ENCODE measurements at regions not wholly inside any gene's neighbourhood (a gene's known extent, or its start where the extent isn't known, plus 50 kb on each side); places are given as distances from the start of the nearest gene placed in this dataset.
"Not testable (repeated sequence)": the region's sequence is repeated elsewhere in the genome, so short reads cannot be mapped to it uniquely, and the experiment has no call there.

DNA sequence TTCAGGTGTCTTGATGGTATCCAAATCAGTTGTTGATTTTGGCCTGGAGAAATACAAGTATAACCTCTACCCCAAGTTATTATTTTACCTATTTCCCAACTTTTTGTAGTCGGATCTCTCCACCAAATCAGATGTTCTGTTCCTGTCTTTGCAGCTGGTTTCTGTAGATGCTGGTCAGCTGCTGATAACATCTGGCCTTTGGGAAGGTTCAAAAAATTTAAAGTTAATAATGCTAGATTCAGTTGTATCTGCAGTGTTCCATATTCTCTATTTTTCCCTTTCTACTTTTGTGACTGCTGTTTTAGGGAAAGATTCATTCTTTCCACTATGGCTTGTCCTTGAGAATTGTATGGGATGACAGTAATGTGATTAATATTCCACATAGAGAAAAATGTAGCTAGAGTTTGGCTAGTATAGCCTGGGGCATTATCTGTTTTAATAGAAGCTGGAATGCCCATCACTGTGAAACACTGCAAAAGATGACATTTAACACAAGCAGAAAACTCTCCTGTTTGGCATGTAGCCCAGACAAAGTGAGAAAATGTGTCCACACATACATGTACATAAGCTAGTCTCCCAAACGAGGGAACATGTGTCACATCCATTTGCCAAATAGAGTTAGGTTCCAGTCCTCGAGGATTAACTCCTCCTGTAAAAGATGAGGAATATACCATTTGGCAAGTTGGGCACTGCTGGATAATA is 99.2 kb downstream of the ZNF100 start:
- H3K36me3 ChIP-seq (ENCODE audit: control insufficient read depth, insufficient read depth, low read length); H3K4me3 ChIP-seq (ENCODE audit: low read depth, low read length); H3K27me3 ChIP-seq (ENCODE audit: control insufficient read depth, insufficient read depth, low read length); DNase-seq (ENCODE audit: low read depth); CTCF ChIA-PET; POLR2A ChIA-PET: not testable (repeated sequence)

DNA sequence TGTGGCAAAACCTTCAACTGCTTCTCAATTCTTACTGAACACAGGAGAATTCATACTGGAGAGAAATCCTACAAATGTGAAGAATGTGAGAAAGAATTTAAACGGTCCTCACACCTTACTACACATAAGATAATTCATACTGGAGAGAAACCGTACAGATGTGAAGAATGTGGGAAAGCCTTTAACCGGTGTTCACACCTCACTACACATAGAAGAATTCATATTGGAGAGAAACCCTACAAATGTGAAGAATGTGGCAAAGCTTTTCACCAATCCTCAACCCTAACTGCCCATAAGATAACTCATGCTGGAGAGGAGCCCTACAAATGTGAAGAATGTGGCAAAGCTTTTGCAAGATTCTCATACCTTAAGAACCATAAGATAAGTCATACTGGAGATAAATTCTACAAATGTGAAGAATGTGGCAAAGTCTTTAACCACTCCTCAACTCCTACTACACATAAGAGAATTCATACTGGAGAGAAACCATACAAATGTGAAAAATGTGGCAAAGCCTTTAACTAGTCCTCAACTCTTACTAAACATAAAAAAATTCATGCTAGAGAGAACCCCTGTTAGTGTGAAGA is 111.7 kb downstream of the ZNF100 start:
- no peak for DNase-seq (ENCODE audit: low read depth)
- Histone ChIP-seq H3K4me3 (ENCODE audit: low read depth, low read length) (no peak overlapping the region), H3K36me3 (ENCODE audit: control insufficient read depth, insufficient read depth, low read length) (no peaks in the 10 kb centered on the region), H3K27me3 (ENCODE audit: control insufficient read depth, insufficient read depth, low read length) (no peaks in the 10 kb centered on the region)
- TF ChIP-seq, protein P1, sequence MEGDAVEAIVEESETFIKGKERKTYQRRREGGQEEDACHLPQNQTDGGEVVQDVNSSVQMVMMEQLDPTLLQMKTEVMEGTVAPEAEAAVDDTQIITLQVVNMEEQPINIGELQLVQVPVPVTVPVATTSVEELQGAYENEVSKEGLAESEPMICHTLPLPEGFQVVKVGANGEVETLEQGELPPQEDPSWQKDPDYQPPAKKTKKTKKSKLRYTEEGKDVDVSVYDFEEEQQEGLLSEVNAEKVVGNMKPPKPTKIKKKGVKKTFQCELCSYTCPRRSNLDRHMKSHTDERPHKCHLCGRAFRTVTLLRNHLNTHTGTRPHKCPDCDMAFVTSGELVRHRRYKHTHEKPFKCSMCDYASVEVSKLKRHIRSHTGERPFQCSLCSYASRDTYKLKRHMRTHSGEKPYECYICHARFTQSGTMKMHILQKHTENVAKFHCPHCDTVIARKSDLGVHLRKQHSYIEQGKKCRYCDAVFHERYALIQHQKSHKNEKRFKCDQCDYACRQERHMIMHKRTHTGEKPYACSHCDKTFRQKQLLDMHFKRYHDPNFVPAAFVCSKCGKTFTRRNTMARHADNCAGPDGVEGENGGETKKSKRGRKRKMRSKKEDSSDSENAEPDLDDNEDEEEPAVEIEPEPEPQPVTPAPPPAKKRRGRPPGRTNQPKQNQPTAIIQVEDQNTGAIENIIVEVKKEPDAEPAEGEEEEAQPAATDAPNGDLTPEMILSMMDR (IDR thresholded peaks at IDR 0.05; ENCODE audit: insufficient read depth, low read depth, low read length) = no peak
- CTCF ChIA-PET = no interaction called here
- POLR2A ChIA-PET = no interaction called here

DNA sequence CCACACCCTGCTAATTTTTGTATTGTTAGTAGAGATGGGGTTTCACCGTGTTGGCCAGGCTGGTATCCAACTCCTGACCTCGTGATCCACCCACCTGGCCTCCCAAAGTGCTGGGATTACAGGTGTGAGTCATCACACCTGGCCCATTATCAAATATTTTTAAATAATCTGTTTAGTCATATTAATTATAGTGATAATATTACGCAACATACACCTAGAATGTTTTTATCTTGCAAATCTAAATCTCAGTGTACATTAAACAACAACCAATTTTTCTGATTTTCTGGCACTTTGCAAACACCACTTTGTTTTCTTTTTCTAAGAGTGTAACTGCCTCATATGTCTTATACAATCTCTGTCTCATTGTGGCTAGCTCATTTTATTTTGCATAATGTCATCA is 115.9 kb downstream of the ZNF100 start:
- H3K27me3 ChIP-seq (ENCODE audit: control insufficient read depth, insufficient read depth, low read length); POLR2A ChIA-PET; H3K36me3 ChIP-seq (ENCODE audit: control insufficient read depth, insufficient read depth, low read length); CTCF ChIA-PET; H3K4me3 ChIP-seq (ENCODE audit: low read depth, low read length); DNase-seq (ENCODE audit: low read depth): not testable (repeated sequence)

DNA sequence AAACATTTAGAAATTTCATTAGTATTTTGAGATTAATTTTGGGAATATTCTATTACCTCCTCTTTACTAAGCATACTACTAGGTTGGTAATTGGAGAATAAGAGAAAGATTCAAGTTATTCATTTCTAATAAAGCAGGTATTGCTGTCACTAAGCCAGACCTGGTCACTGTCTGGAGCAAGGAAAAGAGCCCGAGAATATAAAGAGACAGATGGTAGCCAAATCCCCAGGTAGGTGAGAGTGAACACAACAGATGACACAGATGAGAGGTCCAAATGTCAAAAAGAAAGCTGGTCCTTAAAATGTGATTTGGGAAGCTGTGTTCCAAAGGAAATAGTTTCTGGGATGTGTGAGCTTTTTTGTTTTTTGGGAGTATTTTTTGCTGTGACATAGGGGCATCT is 128.6 kb downstream of the ZNF100 start:
- CTCF ChIA-PET = no interaction called here
- H3K27me3 ChIP-seq (ENCODE audit: control insufficient read depth, insufficient read depth, low read length) = no peaks in the 10 kb centered on the region
- TF ChIP-seq, protein P1 (IDR thresholded peaks at IDR 0.05; ENCODE audit: insufficient read depth, low read depth, low read length) = no peak
- DNase-seq (ENCODE audit: low read depth) = no peak
- no peak overlapping the region for H3K4me3 ChIP-seq (ENCODE audit: low read depth, low read length)
- H3K36me3 ChIP-seq (ENCODE audit: control insufficient read depth, insufficient read depth, low read length) = no peaks in the 10 kb centered on the region
- POLR2A ChIA-PET = no interaction called here

DNA sequence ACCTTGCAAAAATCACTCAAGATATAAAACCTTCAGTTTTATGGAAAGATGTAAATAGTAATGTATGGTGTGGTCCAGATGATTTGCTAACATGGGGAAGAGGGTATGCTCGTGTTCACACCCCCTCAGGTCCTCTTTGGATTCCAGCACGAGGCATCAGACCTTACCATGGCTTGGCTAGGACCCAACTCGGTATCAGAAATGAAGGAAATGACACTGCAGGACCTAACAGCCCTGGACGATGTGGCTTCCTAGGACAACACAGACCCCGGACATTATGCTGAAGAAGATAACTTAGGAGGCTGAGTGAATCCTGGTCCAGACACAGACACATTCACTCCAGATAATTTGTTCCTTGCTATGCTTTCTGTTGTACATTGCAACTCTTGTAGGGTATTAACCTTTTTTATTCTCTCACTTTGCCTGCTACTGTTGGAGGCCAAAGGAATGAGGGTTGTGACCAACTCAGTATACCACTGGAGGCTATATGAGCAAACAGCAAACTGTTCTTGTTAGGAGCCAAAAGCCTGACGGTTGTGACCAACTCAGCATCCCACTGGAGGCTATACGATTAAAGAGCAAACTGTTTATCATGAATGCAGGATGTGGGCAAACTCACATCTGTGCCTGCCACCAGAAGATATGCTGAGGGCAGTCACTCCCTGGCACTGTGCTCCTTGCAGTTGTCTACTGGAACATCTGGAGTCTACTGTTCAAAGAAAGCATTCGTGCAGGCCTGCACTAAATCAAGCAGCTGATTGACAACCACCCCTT is 121.7 kb downstream of the ZNF429 start:
- POLR2A ChIA-PET = no interaction called here
- CTCF ChIA-PET = no interaction called here
- TF ChIP-seq, protein P1 (IDR thresholded peaks at IDR 0.05; ENCODE audit: insufficient read depth, low read depth, low read length) = no peak
- DNase-seq (ENCODE audit: low read depth) = no peak
- Histone ChIP-seq H3K27me3 (ENCODE audit: control insufficient read depth, insufficient read depth, low read length) (no peaks in the 10 kb centered on the region), H3K36me3 (ENCODE audit: control insufficient read depth, insufficient read depth, low read length) (no peaks in the 10 kb centered on the region), H3K4me3 (ENCODE audit: low read depth, low read length) (no peak overlapping the region)

DNA sequence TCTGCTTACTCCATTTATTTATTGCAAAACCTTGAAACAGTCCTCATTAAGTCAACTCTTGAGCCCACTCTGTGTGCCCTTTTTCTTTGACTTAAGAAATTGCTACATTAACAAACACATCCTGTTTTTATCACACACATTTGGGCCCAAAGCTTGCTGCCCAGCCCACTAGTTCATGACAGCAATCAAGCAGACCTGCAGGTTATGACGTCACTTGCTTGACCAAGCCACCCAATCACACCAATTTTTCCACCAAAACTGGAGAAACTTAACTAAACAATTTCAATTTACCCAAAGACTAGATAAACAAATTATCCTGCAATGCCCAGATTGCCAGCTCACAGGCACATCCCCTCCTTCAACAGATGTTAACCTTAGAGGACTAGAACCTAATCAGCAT is 120.7 kb downstream of the ZNF429 start:
- CTCF ChIA-PET = no interaction called here
- POLR2A ChIA-PET = no interaction called here

More for the DNA sequence above, 120.7 kb downstream of the ZNF429 start:
- Histone ChIP-seq H3K27me3 (ENCODE audit: control insufficient read depth, insufficient read depth, low read length) (no peaks in the 10 kb centered on the region), H3K36me3 (ENCODE audit: control insufficient read depth, insufficient read depth, low read length) (no peaks in the 10 kb centered on the region), H3K4me3 (ENCODE audit: low read depth, low read length) (no peak overlapping the region)
- TF ChIP-seq, protein P1 (IDR thresholded peaks at IDR 0.05; ENCODE audit: insufficient read depth, low read depth, low read length) = no peak
- DNase-seq (ENCODE audit: low read depth) = no peak

All from BJ (cell line).